Erythroblast (primary cell): ENCODE measurements at regions not wholly inside any gene's neighbourhood (a gene's known extent, or its start where the extent isn't known, plus 50 kb on each side); places are given as distances from the start of the nearest gene placed in this dataset.

Experiments used
- DNase-seq, 2 experiments: peaks; one replicate each; lab custom pipeline; 2025; lab: John Stamatoyannopoulos, UW
- GATA1 ChIP-seq: IDR thresholded peaks from 2 replicates; pipeline ENCODE4 v1.6.1; 2011; ENCODE audit warnings: low read depth, mild to moderate bottlenecking, control low read depth, low read length, moderate library complexity
- POLR2A ChIP-seq: IDR thresholded peaks from 2 replicates; pipeline ENCODE4 v1.6.1; 2011; ENCODE audit warnings: mild to moderate bottlenecking, low read length

- DNase-seq = no peak
- TF ChIP-seq POLR2A = no peak
- no peak for TF ChIP-seq GATA1
Measured at GRCh38 chr2:15769676-15770547, 170.4 kb upstream of the MYCN start.

- no peak for DNase-seq
- no peak for TF ChIP-seq GATA1
Measured at GRCh38 chr2:15770606-15771005, 169.7 kb upstream of the MYCN start.

DNA sequence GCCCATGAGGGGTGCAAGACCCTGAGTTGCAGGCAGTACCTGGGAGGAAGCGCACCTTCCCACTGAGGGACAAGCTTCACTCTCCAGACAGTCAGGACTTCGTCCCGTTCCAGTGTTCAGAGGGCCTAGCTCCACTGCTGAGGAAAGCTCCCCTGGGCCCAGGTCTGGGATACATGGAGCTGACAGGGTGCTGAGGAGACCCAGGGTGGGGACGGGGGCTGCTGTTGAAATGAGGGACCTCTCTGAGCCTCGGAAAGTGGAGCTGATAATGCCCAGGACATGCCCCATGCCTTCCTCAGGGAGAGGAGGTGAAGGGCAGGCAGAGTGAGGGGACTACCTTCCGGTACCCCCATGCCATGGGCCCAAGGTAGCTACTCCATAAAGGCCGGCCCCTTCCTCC lies 169.2 kb upstream of the MYCN start:
- DNase-seq = no peak
- TF ChIP-seq GATA1 (no peak), POLR2A (no peak)

DNA sequence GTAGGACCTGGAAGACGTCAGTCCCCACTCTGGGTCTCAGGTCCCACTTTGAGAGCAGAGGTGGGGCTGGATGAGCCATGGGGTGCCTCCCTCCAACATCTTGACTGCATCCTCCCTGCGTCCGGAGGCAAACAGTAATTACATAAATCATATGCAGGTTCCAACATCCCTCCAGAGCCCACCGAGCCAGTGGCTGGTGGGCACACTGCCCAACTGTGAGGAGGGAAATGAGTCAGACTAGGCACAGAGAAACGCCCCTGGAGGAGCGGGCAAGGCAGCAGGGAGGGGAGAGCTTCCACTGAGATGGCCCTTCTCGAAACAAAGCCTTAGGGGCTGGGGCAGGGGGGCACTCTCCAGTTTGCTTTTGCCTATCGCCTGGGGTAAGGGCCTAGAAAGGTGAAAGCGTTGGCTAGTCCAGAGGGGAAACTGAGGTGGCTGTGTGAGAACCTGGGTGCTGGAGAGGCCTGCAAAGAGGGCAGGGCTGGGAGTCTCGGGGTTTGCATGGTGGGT lies 168.2 kb upstream of the MYCN start:
- TF ChIP-seq POLR2A = no peak
- no peak for TF ChIP-seq GATA1
- DNase-seq = no peak

DNA sequence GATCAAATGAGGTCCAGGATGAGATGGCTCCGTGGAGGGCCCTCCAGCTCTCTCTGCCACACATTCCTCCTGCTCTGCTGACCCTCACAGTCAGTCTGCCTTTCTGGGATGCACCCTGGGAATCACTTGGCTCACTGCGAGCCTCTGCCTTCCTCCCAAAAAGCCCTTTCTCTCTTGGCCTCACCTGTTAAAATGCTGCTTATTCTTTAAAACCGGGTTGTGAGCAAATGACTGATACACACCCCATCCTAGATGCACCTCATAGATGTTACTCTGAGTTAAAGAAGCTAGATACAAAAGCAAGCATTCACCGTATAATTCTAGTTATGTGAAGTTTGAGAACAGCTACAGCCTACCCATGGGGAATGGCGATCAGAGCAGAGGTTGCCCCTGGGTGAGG lies 167.7 kb upstream of the MYCN start:
- DNase-seq = no peak
- TF ChIP-seq POLR2A (no peak), GATA1 (no peak)

DNA sequence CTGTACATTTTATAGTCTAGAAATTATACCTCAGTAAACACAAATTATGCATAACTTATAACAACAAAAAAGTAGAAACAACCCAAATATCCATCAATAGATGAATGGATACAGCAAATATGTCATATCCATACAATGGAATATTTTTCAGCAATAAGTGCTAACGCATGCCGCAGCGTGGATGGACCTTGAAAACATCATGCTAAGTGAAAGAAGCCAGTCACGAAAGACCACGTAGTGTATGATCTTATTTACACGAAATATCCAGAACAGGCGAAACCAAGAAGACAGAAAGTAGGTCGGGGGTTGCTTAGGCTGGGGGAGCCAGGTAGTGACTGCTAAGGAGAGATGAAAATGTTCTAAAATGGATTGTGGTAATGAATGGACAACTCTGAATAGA lies 167.1 kb upstream of the MYCN start:
- TF ChIP-seq POLR2A (no peak), GATA1 (no peak)
- DNase-seq = no peak

- no peak for DNase-seq
- TF ChIP-seq POLR2A (no peak), GATA1 (no peak)
Measured at GRCh38 chr2:15773846-15774245, 166.5 kb upstream of the MYCN start.

DNA sequence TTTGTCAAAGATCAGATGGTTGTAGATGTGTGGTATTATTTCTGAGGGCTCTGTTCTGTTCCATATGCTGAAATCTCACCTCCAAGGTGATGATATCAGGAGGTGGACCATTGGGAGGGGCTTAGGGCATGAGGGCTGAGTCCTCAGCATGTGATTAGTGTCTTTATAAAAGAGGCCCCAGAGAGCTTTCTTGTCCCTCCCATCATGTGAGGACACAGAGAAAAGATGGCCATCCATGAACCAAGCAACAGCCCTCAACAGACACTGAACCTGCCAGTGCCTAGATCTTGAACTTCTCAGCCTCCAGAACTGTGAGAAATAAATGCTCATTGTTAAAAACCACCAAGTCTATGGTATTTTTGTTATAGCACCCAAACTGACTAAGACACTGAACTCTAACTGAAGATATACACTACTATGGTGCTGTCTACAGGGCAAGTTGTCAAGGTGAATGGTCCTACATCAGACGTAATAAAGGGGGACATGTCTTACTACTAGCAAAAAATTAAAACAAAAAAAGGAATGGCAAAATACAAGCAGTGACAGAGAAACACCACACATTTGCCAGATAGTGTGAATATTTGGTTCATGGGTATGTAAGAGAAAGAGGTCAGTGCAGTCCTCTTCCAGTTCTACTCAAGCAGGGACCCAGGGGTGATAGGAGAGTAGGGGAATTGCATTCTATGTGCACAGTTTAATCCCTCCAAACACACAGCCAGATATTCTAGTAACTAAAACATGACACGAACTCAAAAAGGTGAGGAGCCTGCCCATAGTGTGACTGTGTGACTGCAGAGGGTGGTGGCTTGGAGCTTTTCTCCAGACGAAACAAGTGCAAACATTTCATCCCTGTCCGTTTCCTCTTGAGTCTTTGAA lies 164.4 kb upstream of the MYCN start:
- no peak for TF ChIP-seq POLR2A
- no peak for TF ChIP-seq GATA1
- DNase-seq = no peak

GRCh38 chr2:15776629-15776919 lies 163.8 kb upstream of the MYCN start:
- TF ChIP-seq GATA1 = no peak
- TF ChIP-seq POLR2A = no peak
- DNase-seq = no peak

DNA sequence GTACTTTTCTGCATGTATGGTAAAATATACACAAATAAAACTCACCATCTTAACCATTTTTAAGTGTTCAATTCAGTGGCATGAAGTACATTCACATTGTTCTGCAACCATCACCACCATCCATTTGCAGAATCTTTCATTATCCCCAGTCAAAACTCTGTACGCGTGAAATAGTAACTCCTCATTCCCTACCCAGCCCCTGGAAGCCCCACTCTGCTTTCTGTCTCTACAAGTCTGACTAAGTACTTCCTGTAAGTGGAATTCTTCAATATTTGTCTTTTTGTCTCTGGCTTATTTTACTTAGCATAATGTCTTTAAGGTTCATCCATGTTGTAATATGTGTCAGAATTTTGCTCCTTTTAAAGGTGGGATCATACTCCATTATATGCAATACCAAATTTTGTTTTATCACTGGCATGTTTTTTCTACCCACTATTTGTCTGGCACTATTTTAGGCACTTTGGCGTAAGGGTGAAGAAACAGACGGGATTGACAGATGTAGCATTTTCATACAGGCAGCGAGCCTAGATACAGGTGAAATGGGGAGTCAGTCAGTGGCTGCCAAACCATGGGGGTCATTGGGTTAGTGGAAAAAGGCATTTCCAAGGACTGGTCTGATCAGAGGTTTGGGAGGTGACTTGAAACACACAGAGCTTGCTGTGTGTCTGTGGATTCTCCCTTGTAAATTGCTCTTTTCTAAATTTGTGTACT lies 163.2 kb upstream of the MYCN start:
- TF ChIP-seq GATA1 (no peak), POLR2A (no peak)
- DNase-seq = no peak

GRCh38 chr2:15777795-15778371 lies 162.5 kb upstream of the MYCN start:
- TF ChIP-seq GATA1 (no peak), POLR2A (no peak)
- DNase-seq = no peak

- no peak for DNase-seq
- TF ChIP-seq POLR2A (no peak), GATA1 (no peak)
Measured at GRCh38 chr2:15778529-15779219, 161.7 kb upstream of the MYCN start.

GRCh38 chr2:15779381-15780041 lies 160.8 kb upstream of the MYCN start:
- DNase-seq = no peak
- TF ChIP-seq GATA1 (no peak), POLR2A (no peak)
